GM21381 (cell line): ENCODE measurements at regions not wholly inside any gene's neighbourhood (a gene's known extent, or its start where the extent isn't known, plus 50 kb on each side); places are given as distances from the start of the nearest gene placed in this dataset.
"Not testable (repeated sequence)": the region's sequence is repeated elsewhere in the genome, so short reads cannot be mapped to it uniquely, and the experiment has no call there.

Source experiments
- ATAC-seq: cut with Tn5 transposase; IDR thresholded peaks from one replicate; pipeline ENCODE4 v1.9.1; 2021; ENCODE audit warnings: mild to moderate bottlenecking, moderate library complexity; ENCODE audit not compliant: unreplicated experiment

DNA sequence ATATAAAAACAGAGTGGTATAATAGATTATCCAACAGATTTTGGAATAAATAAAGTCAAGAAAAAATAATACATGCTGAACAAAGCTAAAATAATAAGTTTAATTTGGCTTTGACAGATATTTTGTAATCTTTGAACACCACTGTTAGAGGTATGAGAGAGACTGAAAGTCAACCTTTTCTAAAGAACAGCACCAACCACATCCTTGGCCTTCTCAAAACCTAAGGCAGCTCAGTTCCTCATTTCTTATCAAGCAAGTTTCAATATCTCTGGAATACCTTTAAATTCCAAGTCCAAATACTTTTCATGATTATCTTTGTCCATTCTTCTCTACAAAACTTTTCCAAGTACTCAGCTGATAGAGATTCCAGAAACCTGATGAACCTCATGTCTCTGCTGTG is 1603.8 kb downstream of the CDH8 start:
- no peak for ATAC-seq

GRCh38 chr16:60419859-60420258 is 1616.4 kb downstream of the CDH8 start:
- ATAC-seq = no peak

DNA sequence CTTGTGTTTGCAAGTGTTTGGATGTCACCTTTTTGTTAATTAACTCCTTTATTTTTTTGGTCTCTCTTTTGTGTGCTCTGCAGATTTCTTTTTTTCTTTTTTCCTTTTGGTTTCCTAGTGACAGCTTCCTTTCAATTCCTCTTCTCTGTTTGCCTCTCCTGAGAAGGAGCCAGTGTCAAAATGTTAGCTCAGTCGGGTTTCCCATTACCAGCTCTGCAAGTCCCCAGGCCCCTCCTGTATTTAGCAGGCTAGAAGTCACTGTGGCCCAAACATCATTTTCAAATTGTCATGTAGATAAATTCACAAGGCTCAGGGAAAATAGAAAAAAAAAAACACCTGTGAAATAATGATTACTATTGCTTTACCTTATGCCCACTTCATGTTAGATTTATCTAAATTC is 1621.6 kb downstream of the CDH8 start:
- no peak for ATAC-seq

DNA sequence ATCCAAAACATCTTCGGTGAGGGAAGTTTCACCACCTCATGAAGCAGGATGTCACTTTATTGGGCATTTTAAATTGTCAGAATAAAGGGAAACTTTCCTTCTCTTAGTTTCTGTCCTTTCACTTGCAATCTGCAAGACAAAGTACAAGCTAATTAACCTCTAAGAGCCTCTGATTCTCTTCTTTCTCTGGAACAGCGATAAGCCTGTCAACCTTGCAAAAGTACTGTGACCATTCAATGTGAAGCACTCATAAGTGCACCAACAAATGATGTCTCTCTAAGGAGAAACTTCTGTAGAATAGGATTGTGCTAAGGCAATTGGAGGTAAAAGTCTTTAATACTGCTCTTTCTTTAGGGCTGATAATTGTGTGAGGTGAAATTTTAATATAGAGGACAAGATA is 1622.3 kb downstream of the CDH8 start:
- no peak for ATAC-seq

DNA sequence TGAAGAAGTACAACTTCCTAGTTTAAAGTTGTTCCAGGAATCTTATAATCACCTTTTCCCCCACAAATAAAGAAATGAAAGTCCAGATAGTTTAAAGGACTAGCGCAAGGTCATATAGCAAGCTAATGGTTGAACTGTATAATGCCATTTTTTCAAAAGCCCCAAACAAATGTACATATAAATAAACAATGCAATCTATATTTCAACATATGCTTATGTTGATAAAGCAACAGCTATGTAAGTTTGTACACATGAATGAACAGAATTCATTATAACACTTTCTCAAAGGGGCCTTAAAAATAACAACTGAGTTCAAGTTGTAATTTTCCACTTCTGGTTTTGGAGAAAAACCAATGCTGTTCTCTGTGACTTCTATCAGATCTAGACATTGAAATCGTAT is 1628.6 kb downstream of the CDH8 start:
- no peak for ATAC-seq

- ATAC-seq = no peak
These were observed 1629.2 kb downstream of the CDH8 start for GRCh38 chr16:60407034-60407433.

GRCh38 chr16:60405286-60405685 is 1631.0 kb downstream of the CDH8 start:
- no peak for ATAC-seq

- ATAC-seq = no peak
These were observed 1631.8 kb downstream of the CDH8 start for GRCh38 chr16:60404401-60404800.

- ATAC-seq = not testable (repeated sequence)
These were observed 1633.3 kb downstream of the CDH8 start for GRCh38 chr16:60402941-60403340.

- no peak for ATAC-seq
These were observed 1643.9 kb downstream of the CDH8 start for GRCh38 chr16:60392380-60392779.

DNA sequence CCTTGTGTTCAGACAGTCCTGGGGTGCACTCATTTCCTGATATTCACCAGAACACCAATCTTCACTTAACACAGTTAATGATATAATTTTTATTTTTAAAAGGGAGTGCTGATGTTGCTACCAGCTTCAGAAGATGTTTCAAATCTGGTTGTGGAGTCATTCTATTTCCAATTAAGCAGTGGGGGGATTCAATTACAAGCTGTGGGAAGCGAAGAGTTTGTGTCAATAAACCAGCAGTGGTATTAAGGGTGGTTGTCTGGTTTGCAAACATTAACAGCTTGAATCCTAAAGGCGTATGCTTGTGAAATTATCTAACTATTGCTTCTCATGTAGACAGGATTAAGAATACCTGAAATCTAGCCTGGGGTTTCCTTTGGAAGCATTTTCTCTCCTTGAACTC is 1637.5 kb upstream of the GOT2 start:
- ATAC-seq = no peak

DNA sequence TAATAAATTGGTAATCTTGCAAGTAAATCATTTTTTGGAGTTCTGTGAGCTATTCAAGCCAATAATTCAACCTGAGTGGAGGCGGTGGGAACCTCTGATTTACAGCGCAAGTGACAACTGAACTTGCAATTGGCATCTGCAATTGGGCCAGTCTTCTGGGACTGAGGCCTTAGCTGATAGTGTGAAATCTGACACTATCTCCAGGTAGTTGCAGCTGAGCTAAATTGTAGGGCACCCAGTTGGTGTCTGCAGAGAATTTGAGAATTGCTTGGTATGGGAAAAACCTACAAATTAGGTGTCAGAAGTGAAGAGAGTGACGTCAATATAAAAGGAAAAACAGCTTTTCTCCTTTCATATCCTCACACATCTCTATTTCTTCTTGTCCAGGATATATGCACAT is 1633.6 kb upstream of the GOT2 start:
- ATAC-seq = no peak

GRCh38 chr16:60363566-60363965 is 1629.5 kb upstream of the GOT2 start:
- ATAC-seq = no peak

- not testable (repeated sequence) for ATAC-seq
These were observed 1625.8 kb upstream of the GOT2 start for GRCh38 chr16:60359866-60360265.

DNA sequence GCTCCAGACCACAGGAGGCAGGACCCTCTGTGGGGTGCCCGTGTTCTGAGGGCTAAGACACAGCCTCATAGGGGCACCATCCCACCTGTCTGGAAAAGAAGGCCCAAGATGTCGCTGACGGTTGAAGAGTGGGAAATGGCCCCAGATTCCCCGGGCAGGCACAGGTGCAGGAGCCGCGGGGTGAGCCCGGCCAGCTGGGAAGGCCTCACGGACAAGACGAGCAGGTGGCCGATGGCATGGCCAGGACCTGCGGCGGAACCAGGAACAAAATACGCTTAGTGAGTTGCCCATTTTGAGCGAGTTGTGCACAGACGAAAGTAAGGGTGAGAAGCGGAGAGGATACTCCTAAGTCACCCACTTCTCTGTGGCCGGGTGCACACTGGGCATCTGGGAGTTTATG is 1625.3 kb upstream of the GOT2 start:
- ATAC-seq = not testable (repeated sequence)

GRCh38 chr16:60357876-60358522 is 1623.9 kb upstream of the GOT2 start:
- ATAC-seq = not testable (repeated sequence)

DNA sequence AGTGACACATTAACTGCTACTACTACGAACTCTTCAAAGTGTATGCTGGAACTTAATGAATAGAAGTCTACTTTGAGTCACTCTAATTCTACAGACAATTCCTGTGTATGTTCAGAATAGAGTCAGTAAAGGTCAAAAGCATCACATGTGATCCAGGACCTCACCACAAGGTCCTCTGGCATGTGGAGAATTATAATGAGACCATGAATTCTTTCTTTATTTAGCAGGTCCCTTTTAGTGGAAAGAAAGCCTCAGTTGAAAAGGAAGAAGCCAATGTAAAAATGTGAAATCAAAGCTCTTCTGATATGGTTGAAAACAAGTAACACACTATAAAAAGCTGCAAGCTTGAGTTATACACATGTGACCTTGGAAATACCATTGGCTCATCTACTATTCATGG is 1612.1 kb upstream of the GOT2 start:
- no peak for ATAC-seq

DNA sequence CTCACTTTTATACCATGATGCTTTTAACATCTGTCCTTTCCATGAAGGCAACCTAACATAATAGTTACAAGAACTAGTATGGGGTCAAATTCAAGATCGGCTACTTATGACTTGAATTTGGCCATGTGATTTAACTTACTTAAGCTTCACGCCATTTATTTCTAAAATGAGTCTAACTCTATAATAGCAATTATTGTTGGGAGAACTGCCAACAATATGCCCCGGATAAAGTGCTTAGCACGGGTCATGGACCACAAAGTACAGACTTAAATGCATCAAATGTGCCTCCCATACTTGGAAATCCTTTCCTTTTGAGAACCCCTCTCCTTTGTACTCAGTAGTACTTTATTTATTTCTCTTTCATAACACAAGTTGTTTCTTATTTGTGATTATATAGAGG is 1603.6 kb upstream of the GOT2 start:
- no peak for ATAC-seq

GRCh38 chr16:60331168-60331567 is 1597.1 kb upstream of the GOT2 start:
- no peak for ATAC-seq

- ATAC-seq = no peak
These were observed 1595.0 kb upstream of the GOT2 start for GRCh38 chr16:60329108-60329507.

DNA sequence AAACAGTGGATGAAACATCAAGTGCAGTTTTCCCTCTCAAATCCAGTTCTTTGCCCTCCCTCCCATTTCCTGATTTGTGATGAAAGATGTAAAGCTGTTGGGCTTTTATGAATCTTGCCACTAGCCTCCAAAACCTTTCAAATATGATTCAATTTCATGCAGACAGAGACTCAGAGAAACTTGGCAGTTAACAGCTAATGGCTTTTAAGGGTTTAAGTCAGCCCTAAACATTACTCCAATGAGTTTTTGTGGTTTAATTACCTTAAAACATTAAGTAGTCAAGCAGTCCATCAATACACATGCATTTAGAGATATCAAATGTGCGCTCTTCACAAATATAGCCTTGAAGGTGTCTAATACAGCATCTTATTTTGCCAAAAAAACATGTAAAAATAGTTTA is 1594.0 kb upstream of the GOT2 start:
- no peak for ATAC-seq

DNA sequence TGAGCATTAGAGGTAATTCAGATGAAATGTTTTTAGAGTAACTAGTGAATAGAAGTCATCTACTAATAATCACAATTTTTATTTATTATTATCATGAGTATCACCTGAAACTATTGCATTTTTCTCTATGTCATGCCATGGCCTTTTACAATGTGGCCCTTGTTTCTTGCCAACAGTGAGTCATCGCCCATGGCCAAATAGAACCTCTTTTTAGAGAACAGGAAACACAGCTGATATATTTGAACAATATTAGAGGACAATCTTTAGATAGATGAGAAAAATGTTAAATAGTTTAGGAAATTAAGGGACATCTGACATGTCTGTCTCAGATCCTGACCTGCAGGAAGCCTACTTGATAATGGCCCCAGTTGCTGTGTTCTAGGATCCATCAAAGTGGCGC is 1584.4 kb upstream of the GOT2 start:
- no peak for ATAC-seq

DNA sequence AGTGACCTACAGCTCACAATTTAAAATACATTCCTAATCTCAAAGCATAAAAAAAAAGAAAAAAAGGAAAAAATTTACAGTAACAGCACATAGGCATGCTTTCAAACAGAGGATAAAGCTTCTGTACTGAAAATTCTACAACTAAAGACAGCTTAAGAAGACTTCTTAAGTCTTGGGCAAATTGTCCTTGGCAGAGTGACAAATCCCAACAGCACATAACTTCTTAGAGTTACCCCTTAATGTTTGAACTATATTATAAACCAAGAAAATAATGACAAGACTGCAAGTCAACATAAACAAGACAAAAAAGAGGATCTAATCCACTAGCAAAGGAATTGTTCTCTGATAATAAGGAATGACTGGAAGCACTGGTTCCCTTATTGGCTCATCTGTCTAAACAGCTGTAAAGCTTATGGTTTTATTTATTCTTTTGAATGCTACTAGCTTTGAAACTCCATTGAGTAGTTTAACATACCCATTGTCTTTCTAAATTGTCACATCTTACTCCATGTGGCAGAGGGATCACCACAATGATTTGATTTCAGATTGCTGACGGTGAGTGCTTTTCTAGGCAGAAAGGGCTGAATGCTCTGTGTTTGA is 1576.8 kb upstream of the GOT2 start:
- no peak for ATAC-seq
